Keratinocyte (primary cell): ENCODE measurements at regions not wholly inside any gene's neighbourhood (a gene's known extent, or its start where the extent isn't known, plus 50 kb on each side); places are given as distances from the start of the nearest gene placed in this dataset.

ENCODE experiments used
- EZH2 ChIP-seq: IDR thresholded peaks from one replicate; pipeline ENCODE4 v1.6.1; 2012; ENCODE audit warnings: inconsistent platforms, mild to moderate bottlenecking, low read length, moderate library complexity
- TF ChIP-seq, protein P1 (sequence below), 3 experiments: IDR thresholded peaks in 1 of 3; conservative IDR thresholded peaks in 1 of 3; optimal IDR thresholded peaks in 1 of 3; 2 replicates in 2 of 3; 3 replicates in 1 of 3; pipeline versions ENCODE3 to v1.5.1; 2011; ENCODE audit warnings: low read length in 3 of 3, mild to moderate bottlenecking in 3 of 3, moderate library complexity in 2 of 3, control low read depth in 1 of 3, inconsistent platforms in 1 of 3; ENCODE audit not compliant: insufficient read depth in 2 of 3; ENCODE audit errors: extremely low read depth in 1 of 3

DNA sequence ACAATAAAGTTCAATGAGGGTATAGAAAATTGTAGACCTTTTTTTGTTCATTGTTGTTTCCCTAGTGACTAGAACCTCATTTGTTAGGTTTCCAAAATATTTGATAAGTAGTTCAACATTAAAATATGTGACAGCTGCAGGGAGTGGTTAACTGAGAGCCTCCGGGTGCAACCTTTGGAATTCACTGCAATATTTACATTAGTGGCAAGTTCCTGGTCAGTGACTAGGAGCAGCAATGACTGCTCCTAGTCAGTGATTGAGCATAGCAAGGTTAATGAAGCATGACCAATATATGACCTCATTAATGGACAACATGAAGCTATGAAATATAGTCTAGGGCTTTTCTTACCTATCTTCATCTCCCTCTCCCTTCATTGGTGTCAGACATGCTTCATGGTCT lies 65.8 kb upstream of the FAM47A start:
- TF ChIP-seq, protein P1, sequence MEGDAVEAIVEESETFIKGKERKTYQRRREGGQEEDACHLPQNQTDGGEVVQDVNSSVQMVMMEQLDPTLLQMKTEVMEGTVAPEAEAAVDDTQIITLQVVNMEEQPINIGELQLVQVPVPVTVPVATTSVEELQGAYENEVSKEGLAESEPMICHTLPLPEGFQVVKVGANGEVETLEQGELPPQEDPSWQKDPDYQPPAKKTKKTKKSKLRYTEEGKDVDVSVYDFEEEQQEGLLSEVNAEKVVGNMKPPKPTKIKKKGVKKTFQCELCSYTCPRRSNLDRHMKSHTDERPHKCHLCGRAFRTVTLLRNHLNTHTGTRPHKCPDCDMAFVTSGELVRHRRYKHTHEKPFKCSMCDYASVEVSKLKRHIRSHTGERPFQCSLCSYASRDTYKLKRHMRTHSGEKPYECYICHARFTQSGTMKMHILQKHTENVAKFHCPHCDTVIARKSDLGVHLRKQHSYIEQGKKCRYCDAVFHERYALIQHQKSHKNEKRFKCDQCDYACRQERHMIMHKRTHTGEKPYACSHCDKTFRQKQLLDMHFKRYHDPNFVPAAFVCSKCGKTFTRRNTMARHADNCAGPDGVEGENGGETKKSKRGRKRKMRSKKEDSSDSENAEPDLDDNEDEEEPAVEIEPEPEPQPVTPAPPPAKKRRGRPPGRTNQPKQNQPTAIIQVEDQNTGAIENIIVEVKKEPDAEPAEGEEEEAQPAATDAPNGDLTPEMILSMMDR (optimal IDR thresholded peaks at IDR 0.05 in 1 of 3, IDR thresholded peaks at IDR 0.05 in 1 of 3, conservative IDR thresholded peaks at IDR 0.05 in 1 of 3; ENCODE audit: extremely low read depth in 1 of 3, insufficient read depth in 2 of 3, low read length in 3 of 3) = no peak
- no peak for TF ChIP-seq EZH2
